NCI-H82 treated with DMSO at 0.1 percent for 48 hours (cell line): ENCODE measurements at regions not wholly inside any gene's neighbourhood (a gene's known extent, or its start where the extent isn't known, plus 50 kb on each side); places are given as distances from the start of the nearest gene placed in this dataset.
"Not testable (repeated sequence)": the region's sequence is repeated elsewhere in the genome, so short reads cannot be mapped to it uniquely, and the experiment has no call there.

ENCODE experiments used
- DNase-seq: peaks from one replicate; lab custom pipeline; 2025; ENCODE audit not compliant: unreplicated experiment; lab: John Stamatoyannopoulos, UW

- not testable (repeated sequence) for DNase-seq
Observed at GRCh38 chr12:76292891-76293290, 55.3 kb downstream of the BBS10 start.

DNA sequence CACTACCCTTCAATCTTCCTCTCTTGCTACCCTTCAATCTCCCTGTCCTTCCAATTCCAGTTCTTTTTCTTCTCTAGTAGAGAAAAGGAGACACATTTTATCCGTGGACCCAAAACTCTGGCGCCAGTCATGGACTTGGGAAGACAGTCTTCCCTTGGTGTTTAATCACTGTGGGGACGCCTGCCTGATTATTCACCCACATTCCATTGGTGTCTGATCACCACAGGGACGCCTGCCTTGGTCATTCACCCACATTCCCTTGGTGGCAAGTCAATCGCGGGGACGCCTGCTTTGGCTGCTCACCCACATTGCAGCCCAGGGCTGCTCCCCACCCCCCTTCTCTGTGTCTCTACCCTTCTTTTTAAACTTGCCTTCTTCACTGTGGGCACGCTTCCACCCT is 55.9 kb downstream of the BBS10 start:
- not testable (repeated sequence) for DNase-seq

- no peak for DNase-seq
Observed at GRCh38 chr12:76290963-76291859, 57.0 kb downstream of the BBS10 start.

GRCh38 chr12:76288218-76288617 is 60.0 kb downstream of the BBS10 start:
- DNase-seq = no peak

DNA sequence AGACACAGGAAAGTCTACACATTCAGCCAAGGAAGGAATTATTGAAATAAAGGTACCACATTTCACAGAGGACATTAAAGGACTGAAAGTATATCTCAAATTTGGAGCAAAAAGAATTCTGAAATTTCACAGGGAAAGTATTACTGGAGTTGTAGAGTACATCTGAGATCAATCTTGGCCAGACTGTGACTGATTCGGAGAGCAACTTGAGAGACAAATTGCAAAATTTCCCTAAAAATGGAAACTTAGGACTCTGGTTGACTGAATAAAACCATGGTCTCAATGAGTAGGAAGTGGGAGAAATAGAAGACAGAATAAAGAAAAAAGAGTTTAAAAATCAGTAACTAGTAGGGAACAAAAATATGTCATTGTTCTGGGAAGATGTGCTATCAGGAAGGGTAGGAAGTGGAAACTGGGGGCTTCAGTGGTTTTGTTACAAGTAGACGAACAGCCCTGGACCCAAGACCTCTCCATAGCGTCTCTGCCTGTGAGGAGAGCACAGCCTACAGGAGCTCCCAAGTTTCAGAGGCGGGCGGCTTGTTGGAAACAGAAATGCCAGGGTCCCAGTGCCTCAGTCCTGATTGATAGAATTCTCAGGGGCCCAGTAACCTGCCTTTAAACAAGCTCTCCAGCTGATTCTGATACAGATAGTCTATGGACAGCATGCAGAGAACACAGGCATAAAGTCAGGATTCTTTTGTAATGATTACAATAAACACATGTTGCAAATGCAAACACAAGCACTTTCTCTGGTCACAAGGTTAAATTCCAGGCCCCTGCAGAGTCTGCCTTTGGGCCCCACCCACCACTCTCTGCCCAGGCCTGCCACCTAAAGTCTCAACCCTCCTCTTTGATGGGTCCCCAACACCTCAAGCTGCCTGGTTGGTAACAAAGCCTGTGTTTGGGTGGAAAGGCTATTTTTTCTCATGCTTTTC is 63.1 kb downstream of the BBS10 start:
- DNase-seq = no peak

DNA sequence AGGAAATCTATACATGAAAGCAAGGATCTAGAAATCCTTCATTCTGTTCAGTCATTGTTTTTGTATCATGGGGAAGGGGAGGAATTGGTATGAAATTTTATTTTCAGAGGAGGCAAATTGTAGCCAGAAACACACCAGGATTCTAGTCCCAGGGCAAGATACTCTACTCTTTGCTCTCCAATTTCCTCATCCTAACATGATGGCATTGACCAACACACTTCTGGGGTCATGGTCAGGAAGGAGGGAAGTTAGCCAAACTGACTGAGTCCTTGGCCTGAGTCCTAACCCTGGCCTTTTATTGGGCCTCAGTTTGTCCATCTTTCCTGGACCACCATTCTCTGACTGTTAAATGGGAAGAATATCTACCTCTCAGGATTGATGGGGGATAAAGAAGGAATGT is 65.5 kb downstream of the BBS10 start:
- DNase-seq = no peak

- no peak for DNase-seq
Observed at GRCh38 chr12:76277480-76277879, 70.7 kb downstream of the BBS10 start.

DNA sequence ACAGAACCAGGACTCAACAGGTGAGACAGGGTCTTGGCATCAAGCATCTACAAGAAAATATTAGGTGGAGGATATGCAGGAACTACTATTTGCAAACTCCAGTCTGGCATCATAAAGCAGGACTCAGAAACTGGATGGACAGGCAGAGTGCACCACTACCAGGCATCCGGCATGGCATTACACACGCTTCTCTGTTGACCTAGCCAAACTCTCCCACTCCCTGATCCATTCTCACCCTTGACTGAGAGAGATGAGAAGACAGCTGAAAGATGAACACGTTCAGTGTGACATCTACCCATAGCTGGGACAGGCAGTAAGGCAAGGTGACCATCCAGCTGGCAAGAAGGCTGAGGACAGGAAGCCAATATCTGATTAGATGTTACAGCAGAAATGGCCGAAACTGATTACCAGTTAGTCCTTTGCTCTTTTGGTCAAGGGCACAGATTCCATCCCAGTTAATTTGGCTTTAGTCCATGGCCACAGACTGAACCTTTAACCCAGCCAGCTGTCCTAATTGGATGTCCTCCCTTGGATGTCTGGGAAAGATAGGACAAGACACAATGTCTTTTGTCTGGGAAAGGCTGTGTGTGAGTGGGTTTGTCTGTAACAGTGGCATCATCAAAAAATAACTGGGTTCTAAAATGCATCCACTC is 71.6 kb downstream of the BBS10 start:
- no peak for DNase-seq

GRCh38 chr12:76275511-76276093 is 72.6 kb downstream of the BBS10 start:
- DNase-seq = no peak

DNA sequence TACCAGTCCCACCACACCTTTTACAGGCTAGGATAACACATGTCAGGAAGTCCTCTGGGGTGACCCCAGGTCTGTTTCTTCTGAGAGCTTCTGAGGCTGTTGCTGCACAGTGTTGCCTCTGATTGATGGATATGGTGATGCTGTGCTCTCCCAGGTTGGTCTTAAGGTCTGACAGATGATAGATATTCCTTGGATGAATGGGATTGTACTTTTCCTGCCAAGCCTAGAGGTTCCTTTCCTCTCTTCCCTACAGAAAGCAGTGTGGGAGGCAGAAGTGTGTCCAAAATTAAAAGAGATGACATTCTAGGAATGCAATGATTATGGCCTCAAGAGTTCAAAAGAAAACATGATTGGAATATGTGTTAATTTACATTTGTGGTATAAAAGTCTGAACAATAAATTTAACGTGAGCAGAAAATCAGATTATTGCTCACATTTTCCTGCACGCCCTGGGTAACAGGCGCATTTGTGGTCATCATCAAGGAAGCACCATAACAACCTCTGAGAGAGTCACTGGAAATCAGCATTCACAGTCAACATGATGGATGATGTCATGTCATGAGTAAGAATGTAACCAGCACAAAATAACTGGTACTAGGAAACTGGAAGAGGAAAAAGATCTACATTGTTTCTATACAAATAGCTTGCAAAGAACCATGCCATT is 73.7 kb downstream of the BBS10 start:
- no peak for DNase-seq

DNA sequence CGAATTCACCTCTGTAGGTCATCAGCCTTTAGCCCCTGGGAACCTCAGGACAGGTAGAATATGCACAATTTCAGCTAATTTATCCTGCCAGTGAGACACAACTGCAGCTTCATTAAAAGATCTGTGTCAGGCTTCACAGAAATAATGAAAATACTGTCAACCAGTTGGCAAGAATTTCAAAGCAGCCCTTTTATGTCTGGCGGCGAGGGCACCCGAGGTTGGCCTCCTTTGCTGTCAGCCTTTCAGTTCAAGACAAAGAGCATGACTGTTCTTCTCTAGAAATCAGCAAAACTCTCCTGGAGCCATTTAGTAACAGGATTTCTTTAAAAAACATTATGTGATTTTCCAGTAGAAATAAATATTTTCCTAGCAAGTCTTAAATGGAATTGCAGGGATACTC is 75.9 kb downstream of the BBS10 start:
- no peak for DNase-seq

- no peak for DNase-seq
Observed at GRCh38 chr12:76270657-76271358, 77.4 kb downstream of the BBS10 start.

DNA sequence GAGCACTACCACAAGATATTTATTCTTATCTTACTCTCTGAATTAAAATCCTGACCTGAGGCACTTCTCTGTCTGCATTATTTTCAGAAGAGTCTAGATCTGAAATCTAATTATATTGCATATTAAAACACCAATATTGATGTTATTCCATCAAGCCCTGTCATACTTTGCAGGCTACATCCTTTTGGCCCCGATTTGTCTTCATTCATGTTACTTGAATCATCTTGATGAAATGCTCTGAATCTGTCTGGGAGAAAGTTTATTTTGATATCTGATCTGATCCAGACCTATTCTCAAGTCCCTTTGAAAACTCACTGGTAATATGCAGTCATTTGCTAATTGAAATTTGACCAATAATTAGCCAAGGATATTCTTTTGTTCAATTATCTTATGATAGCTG is 79.9 kb downstream of the BBS10 start:
- no peak for DNase-seq

DNA sequence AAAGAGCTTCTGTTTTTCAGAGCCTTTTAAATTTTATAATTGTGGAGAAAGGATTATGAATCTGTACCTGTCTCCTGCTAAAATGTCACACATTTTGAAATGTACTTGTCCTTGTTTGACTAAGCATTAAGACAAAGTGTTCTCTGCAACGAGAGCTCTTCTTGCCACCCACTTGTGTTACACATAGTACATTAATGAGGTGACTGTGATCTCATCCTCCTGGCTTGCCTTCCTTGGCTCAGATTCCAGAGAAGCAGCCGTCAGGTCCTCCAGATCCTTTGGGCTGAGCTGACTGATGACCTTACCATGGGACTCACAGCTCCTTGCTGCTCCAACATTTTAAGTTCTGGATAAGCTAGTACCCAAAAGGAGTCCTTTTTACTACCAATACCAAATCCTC is 81.4 kb downstream of the BBS10 start:
- no peak for DNase-seq

GRCh38 chr12:76265424-76266180 is 82.6 kb downstream of the BBS10 start:
- DNase-seq = no peak

DNA sequence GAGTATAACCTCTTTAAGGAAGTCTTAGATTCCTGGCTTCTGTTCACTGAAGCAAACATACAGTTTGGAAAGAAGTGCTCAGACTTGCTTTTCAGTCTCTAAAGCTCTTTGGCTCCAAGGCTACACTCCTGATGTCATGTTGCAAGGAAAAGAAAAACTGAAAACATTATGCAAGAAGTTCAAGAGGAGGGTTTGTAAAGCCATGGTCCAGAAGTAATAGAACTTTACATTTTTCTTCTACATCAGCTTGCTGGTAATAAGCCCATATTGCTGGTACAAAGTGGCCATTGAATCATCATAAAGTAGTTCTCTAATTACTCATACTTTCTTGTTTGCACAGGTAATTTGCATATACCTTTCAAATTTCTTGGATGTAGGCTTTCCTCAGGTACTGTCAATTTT is 83.6 kb downstream of the BBS10 start:
- DNase-seq = no peak

DNA sequence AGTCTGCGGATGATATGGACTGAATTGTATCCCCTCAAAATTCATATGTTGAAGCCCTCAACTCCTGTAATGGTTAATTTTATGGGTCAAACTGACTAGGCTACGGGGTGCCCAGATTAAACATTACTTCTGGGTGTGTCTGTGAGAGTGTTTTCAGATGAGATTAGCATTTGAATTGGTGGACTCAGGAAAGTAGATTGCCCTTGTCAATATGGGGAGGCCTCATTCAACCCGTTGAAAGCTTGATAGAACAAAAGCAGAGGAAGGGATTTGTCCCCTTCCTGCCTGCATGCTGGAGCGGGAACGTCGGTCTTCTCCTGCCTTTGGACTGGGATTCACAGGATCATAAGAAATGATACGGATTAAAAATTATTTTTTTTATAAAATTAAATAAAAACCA is 84.5 kb downstream of the BBS10 start:
- DNase-seq = no peak

- no peak for DNase-seq
Observed at GRCh38 chr12:76260390-76260748, 87.8 kb downstream of the BBS10 start.

- DNase-seq = no peak
Observed at GRCh38 chr12:76259660-76260389, 88.4 kb downstream of the BBS10 start.
